HL-60 (cell line): ENCODE measurements at regions not wholly inside any gene's neighbourhood (a gene's known extent, or its start where the extent isn't known, plus 50 kb on each side); places are given as distances from the start of the nearest gene placed in this dataset.
A peak's percentile ranks its signal among the peaks of the same experiment; 100 is the strongest.

Experiments
- CTCF ChIP-seq: IDR thresholded peaks from one replicate; pipeline ENCODE4 v1.5.1; 2011; ENCODE audit warnings: low read length, control low read depth, inconsistent platforms; ENCODE audit not compliant: insufficient read depth
- REST ChIP-seq: IDR thresholded peaks from 2 replicates; pipeline ENCODE4 v1.6.1; 2012; ENCODE audit warnings: low read depth; ENCODE audit not compliant: insufficient replicate concordance
- SPI1 ChIP-seq: IDR thresholded peaks from 2 replicates; pipeline ENCODE4 v1.6.1; 2012; ENCODE audit warnings: low read depth, mild to moderate bottlenecking, borderline replicate concordance

- TF ChIP-seq CTCF, result peak; percentile 67
- no peak for TF ChIP-seq REST
- TF ChIP-seq SPI1, result no peak
Measured at GRCh38 chr3:101069901-101070798, 76.9 kb upstream of the ABI3BP start.
